ENCODE measurements at regions not wholly inside any gene's neighbourhood (a gene's known extent, or its start where the extent isn't known, plus 50 kb on each side); places are given as distances from the start of the nearest gene placed in this dataset.

DNA sequence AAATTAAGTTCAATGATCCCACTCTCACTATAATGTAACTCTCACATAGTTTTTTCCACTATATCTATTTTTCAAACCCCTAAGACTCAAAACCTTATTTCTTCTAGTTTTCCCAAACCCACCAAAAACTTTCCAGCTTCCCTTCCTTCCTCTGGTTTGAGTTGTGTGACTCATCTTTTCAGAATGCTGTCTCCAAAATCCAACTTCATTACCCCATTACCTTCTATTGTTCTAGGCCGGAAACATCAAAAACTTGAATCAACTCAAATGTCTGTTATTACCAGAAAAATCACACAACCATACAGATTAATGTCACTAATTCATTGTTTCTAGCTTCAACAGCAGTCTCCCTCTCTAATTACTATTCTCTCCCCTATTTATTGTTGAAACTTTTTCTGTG is 1090.3 kb downstream of the HACE1 start:
- Histone ChIP-seq H3K4me2 (ENCODE audit: low read length) (no peak overlapping the region), H3K79me2 (ENCODE audit: insufficient read depth, low read length) (no peaks in the 10 kb centered on the region), H3K36me3 (ENCODE audit: insufficient read depth, low read length) (no peaks in the 10 kb centered on the region), H3K9me2 (ENCODE audit: low read depth, low read length) (no peaks in the 10 kb centered on the region), H3K9me3 (ENCODE audit: low read length) (no peaks in the 10 kb centered on the region), H3F3A (ENCODE audit: insufficient read depth, low read length) (no peaks in the 10 kb centered on the region), H3K4me3 (ENCODE audit: low read depth, low read length, poor library complexity, severe bottlenecking) (no peak overlapping the region), H3K9ac (ENCODE audit: low read length) (no peak overlapping the region), H3K4me1 (ENCODE audit: insufficient read depth, low read length, severe bottlenecking) (no peaks in the 10 kb centered on the region), H2AFZ (ENCODE audit: low read length) (no peak overlapping the region), H4K20me1 (ENCODE audit: insufficient read depth, low read length) (no peaks in the 10 kb centered on the region), H3K27ac (ENCODE audit: low read depth, low read length, poor library complexity, severe bottlenecking) (no peak overlapping the region), H3K27me3 (ENCODE audit: insufficient read depth, low read length) (no peaks in the 10 kb centered on the region)
- TF ChIP-seq CTCF (IDR thresholded peaks at IDR 0.05; ENCODE audit: low read length) (no peak), EZH2 (IDR thresholded peaks at IDR 0.05; ENCODE audit: borderline replicate concordance, low read length) (no peak)

DNA sequence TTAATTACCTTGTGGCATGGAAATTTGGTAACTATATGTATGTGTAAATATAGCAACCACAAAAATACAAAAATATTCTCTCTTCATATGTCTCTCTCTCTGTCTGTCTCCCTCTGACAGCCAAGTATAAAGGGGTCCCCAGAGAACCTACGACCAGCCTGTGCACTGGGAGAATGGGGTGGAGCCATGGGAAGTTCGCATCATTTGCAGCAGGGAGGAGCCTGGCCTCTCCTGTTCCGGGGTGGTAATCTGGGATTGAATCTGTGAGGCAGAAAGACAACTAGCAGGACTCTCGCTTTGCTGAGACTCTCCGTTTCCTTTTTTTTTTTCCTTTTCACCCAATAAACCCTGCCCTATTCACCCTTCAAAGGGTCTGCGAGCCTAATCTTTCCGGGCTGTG is 1109.1 kb downstream of the HACE1 start:
- no peaks in the 10 kb centered on the region for H3F3A ChIP-seq (ENCODE audit: insufficient read depth, low read length)
- H3K9ac ChIP-seq (ENCODE audit: low read length) = no peak overlapping the region
- no peaks in the 10 kb centered on the region for H3K9me3 ChIP-seq (ENCODE audit: low read length)

DNA sequence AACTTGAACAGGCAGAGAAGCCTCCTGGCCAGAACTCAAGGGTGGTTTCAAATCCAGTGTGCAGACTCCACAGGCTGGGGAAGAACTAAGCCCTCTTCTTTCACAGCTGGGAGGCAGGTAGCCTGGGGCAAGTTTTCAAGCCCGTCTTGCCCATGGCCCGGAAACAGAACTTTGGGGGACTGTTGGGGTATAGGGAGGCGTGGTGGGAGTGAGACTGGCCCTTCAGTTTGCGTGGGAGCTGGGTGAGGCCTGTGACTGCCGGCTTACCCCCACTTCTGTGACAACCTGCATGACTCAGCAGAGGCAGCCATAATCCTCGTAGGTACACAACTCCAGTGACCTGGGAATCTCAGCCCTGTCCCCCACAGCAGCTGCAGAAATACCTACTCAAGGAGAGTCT is 1125.7 kb downstream of the HACE1 start:
- Histone ChIP-seq H3K4me2 (ENCODE audit: low read length) (no peak overlapping the region), H4K20me1 (ENCODE audit: insufficient read depth, low read length) (no peaks in the 10 kb centered on the region), H3K79me2 (ENCODE audit: insufficient read depth, low read length) (no peaks in the 10 kb centered on the region), H3K9me3 (ENCODE audit: low read length) (no peaks in the 10 kb centered on the region), H3K36me3 (ENCODE audit: insufficient read depth, low read length) (no peaks in the 10 kb centered on the region), H2AFZ (ENCODE audit: low read length) (no peak overlapping the region), H3K4me1 (ENCODE audit: insufficient read depth, low read length, severe bottlenecking) (no peaks in the 10 kb centered on the region), H3K27ac (ENCODE audit: low read depth, low read length, poor library complexity, severe bottlenecking) (no peak overlapping the region), H3K9ac (ENCODE audit: low read length) (no peak overlapping the region), H3K4me3 (ENCODE audit: low read depth, low read length, poor library complexity, severe bottlenecking) (no peak overlapping the region), H3F3A (ENCODE audit: insufficient read depth, low read length) (no peaks in the 10 kb centered on the region), H3K27me3 (ENCODE audit: insufficient read depth, low read length) (no peaks in the 10 kb centered on the region), H3K9me2 (ENCODE audit: low read depth, low read length) (no peaks in the 10 kb centered on the region)
- TF ChIP-seq CTCF (IDR thresholded peaks at IDR 0.05; ENCODE audit: low read length) = no peak
- TF ChIP-seq EZH2 (IDR thresholded peaks at IDR 0.05; ENCODE audit: borderline replicate concordance, low read length) = no peak

More for the DNA sequence above, 1109.1 kb downstream of the HACE1 start:
- TF ChIP-seq CTCF (IDR thresholded peaks at IDR 0.05; ENCODE audit: low read length) (no peak), EZH2 (IDR thresholded peaks at IDR 0.05; ENCODE audit: borderline replicate concordance, low read length) (no peak)
- Histone ChIP-seq H3K27me3 (ENCODE audit: insufficient read depth, low read length) (no peaks in the 10 kb centered on the region), H4K20me1 (ENCODE audit: insufficient read depth, low read length) (no peaks in the 10 kb centered on the region), H3K4me3 (ENCODE audit: low read depth, low read length, poor library complexity, severe bottlenecking) (no peak overlapping the region), H3K9me2 (ENCODE audit: low read depth, low read length) (no peaks in the 10 kb centered on the region), H3K36me3 (ENCODE audit: insufficient read depth, low read length) (no peaks in the 10 kb centered on the region), H3K4me2 (ENCODE audit: low read length) (no peak overlapping the region), H3K4me1 (ENCODE audit: insufficient read depth, low read length, severe bottlenecking) (no peaks in the 10 kb centered on the region), H3K27ac (ENCODE audit: low read depth, low read length, poor library complexity, severe bottlenecking) (no peak overlapping the region), H2AFZ (ENCODE audit: low read length) (no peak overlapping the region), H3K79me2 (ENCODE audit: insufficient read depth, low read length) (no peaks in the 10 kb centered on the region)

All from OCI-LY1 (cell line).